GM19328 (cell line): ENCODE measurements at regions not wholly inside any gene's neighbourhood (a gene's known extent, or its start where the extent isn't known, plus 50 kb on each side); places are given as distances from the start of the nearest gene placed in this dataset.
"Not testable (repeated sequence)": the region's sequence is repeated elsewhere in the genome, so short reads cannot be mapped to it uniquely, and the experiment has no call there.

Experiments used
- ATAC-seq: cut with Tn5 transposase; IDR thresholded peaks from one replicate; pipeline ENCODE4 v1.9.1; 2021; ENCODE audit warnings: mild to moderate bottlenecking, moderate library complexity; ENCODE audit not compliant: unreplicated experiment

DNA sequence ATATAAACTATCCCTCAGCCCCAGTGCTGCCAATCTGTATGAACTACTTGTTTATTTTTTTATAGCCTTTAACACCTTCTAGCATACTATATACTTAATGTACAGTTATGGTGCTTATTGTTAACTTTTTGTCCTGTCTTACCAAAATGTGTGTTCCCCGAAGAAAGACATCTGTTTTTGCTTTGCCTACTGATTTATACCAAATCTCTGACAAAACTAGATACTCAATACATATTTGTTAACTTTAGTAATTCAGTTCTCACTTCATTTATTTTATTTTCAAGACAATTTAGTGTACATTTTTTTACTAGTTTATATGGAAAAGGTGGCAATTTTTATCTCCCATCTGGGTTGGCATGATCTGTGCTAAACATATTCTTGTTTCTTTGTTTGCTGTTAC is 824.3 kb upstream of the ATXN8OS start:
- no peak for ATAC-seq

DNA sequence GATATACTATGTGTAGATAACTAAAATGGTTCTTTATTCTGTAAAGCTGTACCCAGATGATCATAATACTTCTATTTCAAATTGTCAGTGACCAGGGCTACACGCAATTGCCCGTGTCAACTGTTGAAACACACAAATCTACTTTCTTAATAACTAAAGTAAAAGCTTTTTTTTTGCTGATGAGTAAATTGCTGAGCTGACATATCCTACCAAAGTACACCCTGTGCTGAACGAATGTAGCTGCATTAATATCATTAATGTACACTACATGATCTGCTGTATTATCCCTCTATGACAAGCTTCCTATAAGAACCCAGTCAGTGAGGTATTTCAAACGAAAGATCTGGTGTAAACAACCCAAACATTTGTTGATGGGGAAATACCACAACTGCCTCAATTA is 827.2 kb upstream of the ATXN8OS start:
- no peak for ATAC-seq

DNA sequence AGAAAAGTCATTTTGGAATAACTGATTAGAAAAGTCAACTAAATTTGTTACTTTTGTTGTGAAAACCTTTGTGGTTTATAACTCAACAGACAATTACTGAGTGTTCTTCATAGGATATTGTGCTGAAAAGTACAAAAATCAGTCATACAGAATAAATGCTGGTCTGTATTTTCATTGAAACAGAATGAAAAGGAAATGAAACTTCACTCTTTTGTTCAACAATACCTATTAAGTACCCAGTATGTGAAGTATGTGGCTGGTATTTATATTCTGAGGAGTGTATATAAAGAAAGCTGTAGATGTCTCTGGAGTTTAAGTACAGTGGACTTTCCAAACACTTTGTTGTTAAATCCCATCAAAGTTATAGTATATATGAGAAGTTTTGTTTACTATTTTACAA is 828.4 kb upstream of the ATXN8OS start:
- ATAC-seq, result no peak

DNA sequence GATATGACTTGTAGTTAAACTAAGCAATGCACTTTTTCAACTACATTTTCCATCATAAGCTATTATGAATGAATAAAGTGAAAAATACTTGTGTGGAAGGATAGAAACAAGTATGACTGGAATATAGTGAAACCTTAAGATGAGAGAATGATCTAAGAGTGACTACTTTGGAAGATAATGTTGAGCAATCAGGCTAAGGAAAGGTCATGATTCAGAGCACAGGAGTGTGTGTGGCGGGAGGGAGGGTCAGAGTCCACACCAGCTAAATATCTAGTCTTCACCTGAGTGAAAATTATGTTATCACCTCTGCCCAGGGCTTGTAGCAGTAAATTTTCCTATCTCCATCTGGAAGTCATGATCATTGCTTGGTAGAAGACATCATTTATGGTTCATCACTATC is 833.4 kb upstream of the ATXN8OS start:
- no peak for ATAC-seq

- ATAC-seq, result no peak
These were observed 843.0 kb upstream of the ATXN8OS start for GRCh38 chr13:69264362-69265334.

DNA sequence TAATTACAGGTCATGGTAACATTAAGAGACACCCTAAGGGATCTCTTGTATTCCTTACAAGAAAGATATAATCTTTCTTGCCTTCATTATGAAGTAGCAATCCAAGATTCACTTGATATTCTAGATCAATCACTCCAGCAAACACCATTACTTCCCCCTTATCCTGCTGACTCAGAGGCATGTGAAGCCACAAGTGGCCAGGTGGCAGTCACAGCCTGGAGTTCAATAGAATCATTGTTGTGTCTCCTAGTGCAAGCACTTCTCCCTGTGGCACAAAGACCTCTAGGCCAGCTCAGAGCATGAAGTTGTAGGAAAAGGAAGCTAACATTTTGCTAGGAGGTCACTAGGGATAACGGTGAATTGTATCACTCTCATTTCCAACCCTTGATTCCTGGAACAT is 864.3 kb upstream of the ATXN8OS start:
- no peak for ATAC-seq

GRCh38 chr13:69234171-69234570 is 873.5 kb upstream of the ATXN8OS start:
- ATAC-seq, result no peak

DNA sequence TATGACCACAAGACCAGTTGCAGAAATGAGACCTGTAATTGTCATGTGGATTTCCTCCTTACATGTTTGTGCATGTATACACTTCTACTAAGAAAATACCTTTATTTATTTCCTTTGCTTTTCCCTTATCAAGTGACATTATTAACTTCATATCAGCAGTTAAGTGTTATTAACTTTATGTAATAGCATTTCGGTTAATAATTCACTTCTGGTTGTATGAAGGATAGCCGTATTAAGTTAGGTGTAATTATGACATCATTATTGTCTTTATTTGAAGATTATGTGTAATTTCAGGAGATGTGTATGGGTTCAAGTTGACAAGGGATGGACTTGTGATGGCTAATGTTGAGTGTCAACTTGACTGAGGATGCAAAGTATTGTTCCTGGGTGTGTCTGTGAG is 881.2 kb upstream of the ATXN8OS start:
- no peak for ATAC-seq

DNA sequence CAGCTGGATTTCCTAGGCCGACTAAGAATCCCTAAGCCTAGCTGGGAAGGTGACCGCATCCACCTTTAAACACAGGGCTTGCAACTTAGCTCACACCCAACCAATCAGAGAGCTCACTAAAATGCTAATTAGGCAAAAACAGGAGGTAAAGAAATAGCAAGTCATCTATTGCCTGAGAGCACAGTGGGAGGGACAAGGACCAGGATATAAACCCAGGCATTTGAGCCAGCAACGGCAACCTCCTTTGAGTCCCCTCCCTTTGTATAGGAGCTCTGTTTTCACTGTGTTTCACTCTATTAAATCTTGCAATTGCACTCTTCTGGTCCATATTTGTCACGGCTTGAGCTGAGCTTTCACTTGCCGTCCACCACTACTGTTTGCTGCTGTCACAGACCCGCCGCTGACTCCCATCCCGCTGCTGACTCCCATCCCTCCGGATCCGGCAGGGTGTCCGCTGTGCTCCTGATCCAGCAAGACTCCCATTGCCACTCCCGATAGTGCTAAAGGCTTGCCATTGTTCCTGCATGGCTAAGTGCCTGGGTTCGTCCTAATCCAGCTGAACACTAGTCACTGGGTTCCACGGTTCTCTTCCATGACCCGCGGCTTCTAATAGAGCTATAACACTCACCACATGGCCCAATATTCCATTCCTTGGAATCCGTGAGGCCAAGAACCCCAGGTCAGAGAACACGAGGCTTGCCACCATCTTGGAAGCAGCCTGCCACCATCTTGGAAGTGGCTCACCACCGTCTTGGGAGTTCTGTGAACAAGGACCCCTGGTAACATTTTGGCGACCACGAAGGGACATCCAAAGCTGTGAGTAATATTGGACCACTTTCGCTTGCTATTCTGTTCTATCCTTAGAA is 885.8 kb upstream of the ATXN8OS start:
- ATAC-seq, result not testable (repeated sequence)

GRCh38 chr13:69213396-69213795 is 894.2 kb upstream of the ATXN8OS start:
- no peak for ATAC-seq

DNA sequence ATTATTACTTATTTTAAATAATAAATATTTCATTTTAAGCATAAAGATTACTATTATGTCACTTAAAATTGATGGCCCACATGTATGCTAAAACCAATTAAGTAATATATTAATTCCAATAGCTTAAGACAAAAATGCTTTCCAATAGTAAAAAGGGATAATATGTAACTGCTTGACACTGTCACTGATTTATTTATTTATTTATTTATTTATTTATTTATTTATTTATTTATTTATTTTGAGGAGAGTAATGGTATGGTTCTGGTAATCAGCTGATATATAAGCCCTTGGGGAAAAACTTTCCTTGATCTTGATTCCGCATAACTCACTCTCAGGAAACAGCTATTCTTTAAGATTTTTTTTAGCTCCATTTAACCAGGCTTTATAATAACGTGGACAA is 903.0 kb upstream of the ATXN8OS start:
- ATAC-seq, result no peak

GRCh38 chr13:69202996-69203395 is 904.6 kb upstream of the ATXN8OS start:
- ATAC-seq, result no peak

GRCh38 chr13:69199664-69200063 is 908.0 kb upstream of the ATXN8OS start:
- no peak for ATAC-seq

GRCh38 chr13:69198706-69199105 is 908.9 kb upstream of the ATXN8OS start:
- ATAC-seq, result no peak

GRCh38 chr13:69194130-69194529 is 913.5 kb upstream of the ATXN8OS start:
- ATAC-seq, result no peak

DNA sequence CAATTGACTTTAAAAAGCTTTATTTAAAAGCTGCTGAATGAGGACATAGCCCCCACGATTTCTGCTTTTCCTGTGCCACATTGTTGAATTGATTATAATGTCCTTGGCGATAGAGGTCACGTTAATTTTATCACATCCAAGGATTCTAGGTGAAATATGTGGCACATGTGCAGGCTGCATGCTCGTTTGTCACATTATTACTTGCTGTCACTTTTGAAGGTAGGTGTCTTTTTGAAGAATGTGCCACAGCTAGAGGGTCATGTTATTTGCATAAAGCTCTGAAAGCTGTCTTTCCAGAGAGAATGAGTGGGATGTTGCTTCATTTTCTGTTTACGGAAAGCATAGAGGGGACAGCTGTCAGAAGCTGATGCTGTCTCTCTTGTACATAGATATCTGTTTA is 927.6 kb upstream of the ATXN8OS start:
- ATAC-seq, result no peak

DNA sequence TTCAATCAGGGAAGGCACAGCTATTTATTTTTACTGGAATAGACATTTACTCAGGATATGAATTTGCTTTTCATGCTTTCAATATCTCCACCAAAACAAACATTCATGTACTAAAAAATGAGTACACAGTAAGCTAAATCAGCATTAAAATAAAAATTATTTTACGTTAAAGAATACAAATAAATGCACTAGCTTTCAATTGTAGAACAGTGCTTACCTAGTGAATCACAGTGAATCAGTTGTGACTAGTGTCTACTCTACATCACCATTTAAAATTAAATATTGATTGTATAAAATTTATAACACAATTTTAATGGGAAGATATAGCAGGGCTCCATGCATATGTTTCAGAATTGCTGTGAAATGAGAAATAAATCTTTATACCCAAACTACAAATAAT is 929.6 kb upstream of the ATXN8OS start:
- ATAC-seq, result no peak

GRCh38 chr13:69168436-69168835 is 939.2 kb upstream of the ATXN8OS start:
- ATAC-seq, result no peak

- ATAC-seq, result no peak
These were observed 952.5 kb upstream of the ATXN8OS start for GRCh38 chr13:69155136-69155535.

DNA sequence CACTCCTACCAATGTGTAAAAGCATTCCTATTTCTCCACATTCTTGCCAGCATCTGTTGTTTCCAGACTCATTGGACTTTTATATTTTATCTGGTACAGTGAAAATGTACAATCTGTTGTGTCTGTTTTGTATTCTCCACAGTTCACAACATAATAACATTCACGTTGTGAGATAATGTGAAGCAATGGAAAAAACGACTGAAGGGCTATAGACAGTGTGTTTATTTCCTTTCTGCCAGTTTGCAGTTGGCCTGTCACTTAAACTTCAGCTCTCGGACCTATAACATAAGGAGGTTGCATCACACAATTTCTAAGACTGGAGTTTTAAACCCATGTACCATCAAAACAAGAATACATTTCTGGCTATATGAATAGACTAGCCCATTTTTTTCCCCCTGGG is 965.5 kb upstream of the ATXN8OS start:
- ATAC-seq, result no peak

DNA sequence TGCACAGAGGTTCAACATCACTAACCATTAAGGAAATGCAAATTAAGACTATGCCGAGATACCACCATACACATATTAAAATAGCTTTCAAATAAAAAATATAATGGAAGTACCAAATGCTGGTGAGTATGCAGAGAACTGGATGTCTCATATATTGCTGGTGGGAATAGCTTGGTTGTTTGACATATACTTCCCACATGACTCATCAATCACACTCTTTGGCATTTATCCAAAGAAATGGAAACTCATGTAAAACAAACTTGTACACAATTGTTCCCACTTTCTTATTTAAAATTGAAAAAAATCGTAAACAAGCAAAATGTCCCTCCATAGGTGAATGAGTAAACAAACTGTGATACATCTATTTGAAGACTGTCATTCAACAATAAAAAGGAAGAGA is 982.6 kb upstream of the ATXN8OS start:
- no peak for ATAC-seq
